ENCODE measurements at regions not wholly inside any gene's neighbourhood (a gene's known extent, or its start where the extent isn't known, plus 50 kb on each side); places are given as distances from the start of the nearest gene placed in this dataset.

DNA sequence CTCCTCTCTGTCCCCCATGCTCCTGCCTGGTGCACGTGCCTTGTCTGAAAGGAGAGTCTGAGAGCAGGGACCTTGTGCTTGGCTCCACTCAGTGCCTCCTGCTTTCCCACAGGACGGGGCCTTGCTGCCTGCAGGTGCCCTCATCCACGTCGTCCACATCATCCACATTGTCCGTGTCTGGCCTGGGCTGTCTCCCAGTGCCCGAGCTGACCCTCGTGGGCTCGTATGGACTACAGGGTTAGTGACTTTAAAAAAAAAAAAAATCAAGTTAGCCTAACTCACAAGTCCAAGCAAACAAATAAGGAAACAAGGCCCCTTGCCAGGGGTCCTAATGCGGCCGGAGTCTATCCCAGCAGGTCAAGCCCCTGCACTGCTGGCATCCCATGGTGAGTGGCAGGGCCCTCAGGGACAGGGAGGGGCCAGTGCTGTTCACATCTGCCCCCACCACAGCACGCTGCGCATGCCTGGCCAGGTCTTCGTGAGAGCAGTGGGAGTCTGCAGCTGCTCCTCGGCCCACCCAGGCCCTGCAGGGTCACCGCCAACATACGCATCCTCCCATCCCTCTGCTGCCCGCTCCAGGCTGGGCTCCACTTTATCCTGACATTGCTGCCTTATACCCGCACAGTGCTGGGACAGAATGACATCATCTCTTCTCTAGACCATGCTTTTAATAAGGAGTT is 232.6 kb downstream of the NDUFA10 start (continued):
- TF ChIP-seq NANOG (IDR thresholded peaks at IDR 0.05; ENCODE audit: borderline replicate concordance) (no peak), STAT1 (IDR thresholded peaks at IDR 0.05; ENCODE audit: unreplicated experiment) (no peak), EZH2 (IDR thresholded peaks at IDR 0.05; ENCODE audit: low read depth, unreplicated experiment) (no peak), POLR2AphosphoS5 (IDR thresholded peaks at IDR 0.05; ENCODE audit: low read depth) (no peak), EZH2phosphoT487 (IDR thresholded peaks at IDR 0.05; ENCODE audit: unreplicated experiment) (no peak)

DNA sequence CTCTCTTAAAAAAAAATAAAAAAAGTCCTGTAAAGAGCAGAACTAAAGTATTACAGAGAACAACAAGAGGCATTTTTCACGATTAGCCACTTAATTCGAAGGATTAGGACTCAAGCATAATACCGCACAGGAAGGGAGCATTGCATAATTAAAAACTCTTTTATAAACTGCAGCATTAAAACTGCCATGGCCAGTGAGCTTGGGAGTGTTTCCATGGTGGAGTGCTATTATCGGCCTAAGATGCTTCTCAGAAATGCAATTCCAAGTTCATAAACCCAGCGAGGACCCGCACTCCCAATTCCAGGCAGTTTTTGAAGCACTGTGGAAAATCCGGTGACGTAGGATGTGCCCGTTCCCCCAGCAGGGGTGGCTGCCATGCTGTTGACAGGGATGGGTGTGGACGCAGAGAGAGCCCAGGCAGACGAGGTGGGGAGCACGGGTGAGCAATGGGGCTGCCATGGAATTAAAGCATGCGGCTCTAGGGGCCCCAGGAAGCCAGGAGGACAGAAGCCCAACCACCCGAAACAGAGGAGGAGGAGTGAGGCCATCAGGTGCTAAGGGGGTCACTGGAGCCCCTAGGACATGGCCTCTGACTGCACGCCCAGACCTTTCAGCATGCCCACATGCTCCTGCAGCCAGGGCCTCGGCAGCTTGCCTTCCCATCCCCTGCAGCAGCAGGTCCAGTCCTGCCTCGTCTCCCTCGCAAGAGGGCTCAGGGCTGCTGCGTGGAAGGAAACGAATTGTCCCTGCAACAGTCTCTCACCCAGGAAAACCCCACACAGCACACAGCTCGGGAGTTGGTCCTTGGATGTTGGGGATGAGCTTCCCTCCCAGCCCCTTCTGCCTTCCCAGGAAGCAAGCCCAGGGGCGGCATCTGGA is 233.4 kb downstream of the NDUFA10 start:
- DNase-seq (ENCODE audit: low spot score) = no peak
- no peak overlapping the region for H3K4me3 Mint-ChIP-seq
- no peaks in the 10 kb centered on the region for H4K20me1 ChIP-seq (replicated peaks; ENCODE audit: insufficient read depth)
- no peaks in the 10 kb centered on the region for H3K79me2 ChIP-seq (replicated peaks; ENCODE audit: insufficient read depth)
- no peaks in the 10 kb centered on the region for H3K4me1 ChIP-seq (ENCODE audit: insufficient read depth)
- peaks cover 4% of the 10 kb centered on the region; the same call in 2 of the 3 replicates for H3K9me3 Mint-ChIP-seq
- 0 out of 3 replicates have a peak, but pooled peaks cover 2% of the 10 kb centered on the region for H3K4me1 Mint-ChIP-seq
- no peaks in the 10 kb centered on the region for H3K36me3 Mint-ChIP-seq (ENCODE audit: low read depth)
- no peak overlapping the region for H3K4me2 ChIP-seq
- no peak overlapping the region for H3K27ac Mint-ChIP-seq
- no peaks in the 10 kb centered on the region for H3K9me2 ChIP-seq (ENCODE audit: insufficient read depth)
- no peak; the same call in 1 of the 3 replicates for ATAC-seq
- peaks cover 10% of the 10 kb centered on the region for H3K27me3 Mint-ChIP-seq (ENCODE audit: insufficient read depth, low read depth, poor library complexity)
- no peaks in the 10 kb centered on the region for H3K27me3 ChIP-seq (ENCODE audit: insufficient read depth)
- H3K36me3 ChIP-seq (ENCODE audit: insufficient read depth) = no peaks in the 10 kb centered on the region
- no peak overlapping the region for H2AFZ ChIP-seq
- no peaks in the 10 kb centered on the region for H3F3A ChIP-seq (replicated peaks; ENCODE audit: low read depth)
- H3K27ac ChIP-seq (ENCODE audit: low read depth) = no peak overlapping the region
- no peak overlapping the region for H3K4me3 ChIP-seq
- TF ChIP-seq CREB1 (CRISPR knock-in tag; IDR thresholded peaks at IDR 0.05; ENCODE audit: low read depth) = no peak
- TF ChIP-seq, protein P1, sequence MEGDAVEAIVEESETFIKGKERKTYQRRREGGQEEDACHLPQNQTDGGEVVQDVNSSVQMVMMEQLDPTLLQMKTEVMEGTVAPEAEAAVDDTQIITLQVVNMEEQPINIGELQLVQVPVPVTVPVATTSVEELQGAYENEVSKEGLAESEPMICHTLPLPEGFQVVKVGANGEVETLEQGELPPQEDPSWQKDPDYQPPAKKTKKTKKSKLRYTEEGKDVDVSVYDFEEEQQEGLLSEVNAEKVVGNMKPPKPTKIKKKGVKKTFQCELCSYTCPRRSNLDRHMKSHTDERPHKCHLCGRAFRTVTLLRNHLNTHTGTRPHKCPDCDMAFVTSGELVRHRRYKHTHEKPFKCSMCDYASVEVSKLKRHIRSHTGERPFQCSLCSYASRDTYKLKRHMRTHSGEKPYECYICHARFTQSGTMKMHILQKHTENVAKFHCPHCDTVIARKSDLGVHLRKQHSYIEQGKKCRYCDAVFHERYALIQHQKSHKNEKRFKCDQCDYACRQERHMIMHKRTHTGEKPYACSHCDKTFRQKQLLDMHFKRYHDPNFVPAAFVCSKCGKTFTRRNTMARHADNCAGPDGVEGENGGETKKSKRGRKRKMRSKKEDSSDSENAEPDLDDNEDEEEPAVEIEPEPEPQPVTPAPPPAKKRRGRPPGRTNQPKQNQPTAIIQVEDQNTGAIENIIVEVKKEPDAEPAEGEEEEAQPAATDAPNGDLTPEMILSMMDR (conservative IDR thresholded peaks at IDR 0.05; ENCODE audit: low read depth in 2 of 2) = no peak
- TF ChIP-seq ZNF114 (CRISPR knock-in tag; IDR thresholded peaks at IDR 0.05) = no peak
- TF ChIP-seq, protein P2, sequence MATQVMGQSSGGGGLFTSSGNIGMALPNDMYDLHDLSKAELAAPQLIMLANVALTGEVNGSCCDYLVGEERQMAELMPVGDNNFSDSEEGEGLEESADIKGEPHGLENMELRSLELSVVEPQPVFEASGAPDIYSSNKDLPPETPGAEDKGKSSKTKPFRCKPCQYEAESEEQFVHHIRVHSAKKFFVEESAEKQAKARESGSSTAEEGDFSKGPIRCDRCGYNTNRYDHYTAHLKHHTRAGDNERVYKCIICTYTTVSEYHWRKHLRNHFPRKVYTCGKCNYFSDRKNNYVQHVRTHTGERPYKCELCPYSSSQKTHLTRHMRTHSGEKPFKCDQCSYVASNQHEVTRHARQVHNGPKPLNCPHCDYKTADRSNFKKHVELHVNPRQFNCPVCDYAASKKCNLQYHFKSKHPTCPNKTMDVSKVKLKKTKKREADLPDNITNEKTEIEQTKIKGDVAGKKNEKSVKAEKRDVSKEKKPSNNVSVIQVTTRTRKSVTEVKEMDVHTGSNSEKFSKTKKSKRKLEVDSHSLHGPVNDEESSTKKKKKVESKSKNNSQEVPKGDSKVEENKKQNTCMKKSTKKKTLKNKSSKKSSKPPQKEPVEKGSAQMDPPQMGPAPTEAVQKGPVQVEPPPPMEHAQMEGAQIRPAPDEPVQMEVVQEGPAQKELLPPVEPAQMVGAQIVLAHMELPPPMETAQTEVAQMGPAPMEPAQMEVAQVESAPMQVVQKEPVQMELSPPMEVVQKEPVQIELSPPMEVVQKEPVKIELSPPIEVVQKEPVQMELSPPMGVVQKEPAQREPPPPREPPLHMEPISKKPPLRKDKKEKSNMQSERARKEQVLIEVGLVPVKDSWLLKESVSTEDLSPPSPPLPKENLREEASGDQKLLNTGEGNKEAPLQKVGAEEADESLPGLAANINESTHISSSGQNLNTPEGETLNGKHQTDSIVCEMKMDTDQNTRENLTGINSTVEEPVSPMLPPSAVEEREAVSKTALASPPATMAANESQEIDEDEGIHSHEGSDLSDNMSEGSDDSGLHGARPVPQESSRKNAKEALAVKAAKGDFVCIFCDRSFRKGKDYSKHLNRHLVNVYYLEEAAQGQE (IDR thresholded peaks at IDR 0.05; ENCODE audit: unreplicated experiment) = no peak
- TF ChIP-seq STAT1 (IDR thresholded peaks at IDR 0.05; ENCODE audit: unreplicated experiment) = no peak
- TF ChIP-seq POLR2AphosphoS5 (IDR thresholded peaks at IDR 0.05; ENCODE audit: low read depth) = no peak
- no peak for TF ChIP-seq NANOG (IDR thresholded peaks at IDR 0.05; ENCODE audit: borderline replicate concordance)
- TF ChIP-seq, protein P3, sequence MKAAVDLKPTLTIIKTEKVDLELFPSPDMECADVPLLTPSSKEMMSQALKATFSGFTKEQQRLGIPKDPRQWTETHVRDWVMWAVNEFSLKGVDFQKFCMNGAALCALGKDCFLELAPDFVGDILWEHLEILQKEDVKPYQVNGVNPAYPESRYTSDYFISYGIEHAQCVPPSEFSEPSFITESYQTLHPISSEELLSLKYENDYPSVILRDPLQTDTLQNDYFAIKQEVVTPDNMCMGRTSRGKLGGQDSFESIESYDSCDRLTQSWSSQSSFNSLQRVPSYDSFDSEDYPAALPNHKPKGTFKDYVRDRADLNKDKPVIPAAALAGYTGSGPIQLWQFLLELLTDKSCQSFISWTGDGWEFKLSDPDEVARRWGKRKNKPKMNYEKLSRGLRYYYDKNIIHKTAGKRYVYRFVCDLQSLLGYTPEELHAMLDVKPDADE (IDR thresholded peaks at IDR 0.05) = no peak
- TF ChIP-seq ZNF331 (CRISPR knock-in tag; IDR thresholded peaks at IDR 0.05; ENCODE audit: low read depth) = no peak
- no peak for TF ChIP-seq EZH2phosphoT487 (IDR thresholded peaks at IDR 0.05; ENCODE audit: unreplicated experiment)
